SK-N-SH treated with all-trans-retinoic acid at 6 μM for 48 hours (cell line): ENCODE measurements at regions not wholly inside any gene's neighbourhood (a gene's known extent, or its start where the extent isn't known, plus 50 kb on each side); places are given as distances from the start of the nearest gene placed in this dataset.

Experiments used
- ATAC-seq: fragments of 200-7000 bp; cut with Tn5 transposase; 3 replicates; pipeline ENCODE4 v1.9.1; 2020; ENCODE audit warnings: mild to moderate bottlenecking, moderate library complexity
- ARNTL ChIP-seq: fragments of 450-650 bp; formaldehyde crosslinking; IDR thresholded peaks from 2 replicates; pipeline ENCODE4 v1.5.0; 2020; ENCODE audit warnings: low read depth, mild to moderate bottlenecking, moderate library complexity, borderline replicate concordance
- BACH2 ChIP-seq: fragments of 250-450 bp; sonication (Bioruptor Pico); IDR thresholded peaks from 2 replicates; pipeline ENCODE4 v1.9.0; 2021; ENCODE audit warnings: mild to moderate bottlenecking, borderline replicate concordance
- CSDC2 ChIP-seq: fragments of 250-450 bp; sonication (Bioruptor Pico); IDR thresholded peaks from 2 replicates; pipeline ENCODE4 v1.5.0; 2020; ENCODE audit warnings: mild to moderate bottlenecking, moderate library complexity
- ESRRG ChIP-seq: fragments of 250-450 bp; sonication (Bioruptor Pico); IDR thresholded peaks from 2 replicates; pipeline ENCODE4 v1.6.1; 2021; ENCODE audit warnings: mild to moderate bottlenecking
- GLIS3 ChIP-seq: fragments of 250-450 bp; sonication (Bioruptor Pico); IDR thresholded peaks from 2 replicates; pipeline ENCODE4 v1.5.0; 2020; ENCODE audit warnings: mild to moderate bottlenecking, moderate library complexity
- ISL1 ChIP-seq: fragments of 250-450 bp; sonication (Bioruptor Pico); IDR thresholded peaks from 2 replicates; pipeline ENCODE4 v2.1.2; 2022; ENCODE audit warnings: mild to moderate bottlenecking, moderate library complexity
- OSR1 ChIP-seq: fragments of 250-450 bp; sonication (Bioruptor Pico); IDR thresholded peaks from 2 replicates; pipeline ENCODE4 v1.8.0; 2022; ENCODE audit warnings: moderate library complexity, mild to moderate bottlenecking, inconsistent platforms
- PPARA ChIP-seq: fragments of 250-450 bp; sonication (Bioruptor Pico); IDR thresholded peaks from 2 replicates; pipeline ENCODE4 v1.5.0; 2020; ENCODE audit warnings: mild to moderate bottlenecking, borderline replicate concordance
- RARB ChIP-seq: fragments of 250-450 bp; sonication (Bioruptor Pico); IDR thresholded peaks from 2 replicates; pipeline ENCODE4 v1.8.0; 2021; ENCODE audit warnings: mild to moderate bottlenecking, moderate library complexity
- SNAI2 ChIP-seq: fragments of 250-450 bp; sonication (Bioruptor Pico); IDR thresholded peaks from 2 replicates; pipeline ENCODE4 v1.5.0; 2020; ENCODE audit warnings: mild to moderate bottlenecking, moderate library complexity
- TCF4 ChIP-seq: fragments of 250-450 bp; sonication (Bioruptor Pico); IDR thresholded peaks from 2 replicates; pipeline ENCODE4 v1.8.0; 2021; ENCODE audit warnings: mild to moderate bottlenecking, moderate library complexity, borderline replicate concordance
- TOX ChIP-seq: fragments of 250-450 bp; sonication (Bioruptor Pico); IDR thresholded peaks from 2 replicates; pipeline ENCODE4 v1.8.0; 2021; ENCODE audit warnings: mild to moderate bottlenecking, moderate library complexity, borderline replicate concordance
- ZC3H10 ChIP-seq: fragments of 250-450 bp; sonication (Bioruptor Pico); IDR thresholded peaks from 2 replicates; pipeline ENCODE4 v1.5.1; 2021; ENCODE audit warnings: mild to moderate bottlenecking, moderate library complexity
- ZFP3 ChIP-seq: fragments of 250-450 bp; sonication (Bioruptor Pico); IDR thresholded peaks from 2 replicates; pipeline ENCODE4 v1.5.0; 2020; ENCODE audit warnings: mild to moderate bottlenecking, moderate library complexity
- ZFP30 ChIP-seq: fragments of 450-650 bp; formaldehyde crosslinking; IDR thresholded peaks from 2 replicates; pipeline ENCODE4 v1.5.0; 2022; ENCODE audit warnings: mild to moderate bottlenecking, moderate library complexity
- ZNF565 ChIP-seq: fragments of 450-650 bp; formaldehyde crosslinking; conservative IDR thresholded peaks from 2 replicates; pipeline ENCODE4 v1.5.0; 2020; ENCODE audit warnings: low read depth, mild to moderate bottlenecking, moderate library complexity
- ZNF70 ChIP-seq: fragments of 450-650 bp; formaldehyde crosslinking; IDR thresholded peaks from 2 replicates; pipeline ENCODE4 v1.5.0; 2020; ENCODE audit warnings: mild to moderate bottlenecking, moderate library complexity
- TF ChIP-seq, protein P1 (sequence below): fragments of 250-450 bp; sonication (Bioruptor Pico); IDR thresholded peaks from 2 replicates; pipeline ENCODE4 v1.5.0; 2020; ENCODE audit warnings: mild to moderate bottlenecking, moderate library complexity
- TF ChIP-seq, protein P2 (sequence below): fragments of 250-450 bp; sonication (Bioruptor Pico); IDR thresholded peaks from 2 replicates; pipeline ENCODE4 v1.8.0; 2020; ENCODE audit warnings: mild to moderate bottlenecking, moderate library complexity, borderline replicate concordance
- TF ChIP-seq, protein P3 (sequence below): fragments of 250-450 bp; sonication (Bioruptor Pico); IDR thresholded peaks from 2 replicates; pipeline ENCODE4 v1.5.1; 2021; ENCODE audit warnings: mild to moderate bottlenecking, moderate library complexity
- TF ChIP-seq, protein P4 (sequence below): fragments of 250-450 bp; sonication (Bioruptor Pico); IDR thresholded peaks from 2 replicates; pipeline ENCODE4 v1.5.1; 2020; ENCODE audit warnings: low read depth, mild to moderate bottlenecking, moderate library complexity
- TF ChIP-seq, protein P5 (sequence below): fragments of 250-450 bp; sonication (Bioruptor Pico); IDR thresholded peaks from 2 replicates; pipeline ENCODE4 v1.8.0; 2021; ENCODE audit warnings: low read depth, mild to moderate bottlenecking, moderate library complexity, borderline replicate concordance

DNA sequence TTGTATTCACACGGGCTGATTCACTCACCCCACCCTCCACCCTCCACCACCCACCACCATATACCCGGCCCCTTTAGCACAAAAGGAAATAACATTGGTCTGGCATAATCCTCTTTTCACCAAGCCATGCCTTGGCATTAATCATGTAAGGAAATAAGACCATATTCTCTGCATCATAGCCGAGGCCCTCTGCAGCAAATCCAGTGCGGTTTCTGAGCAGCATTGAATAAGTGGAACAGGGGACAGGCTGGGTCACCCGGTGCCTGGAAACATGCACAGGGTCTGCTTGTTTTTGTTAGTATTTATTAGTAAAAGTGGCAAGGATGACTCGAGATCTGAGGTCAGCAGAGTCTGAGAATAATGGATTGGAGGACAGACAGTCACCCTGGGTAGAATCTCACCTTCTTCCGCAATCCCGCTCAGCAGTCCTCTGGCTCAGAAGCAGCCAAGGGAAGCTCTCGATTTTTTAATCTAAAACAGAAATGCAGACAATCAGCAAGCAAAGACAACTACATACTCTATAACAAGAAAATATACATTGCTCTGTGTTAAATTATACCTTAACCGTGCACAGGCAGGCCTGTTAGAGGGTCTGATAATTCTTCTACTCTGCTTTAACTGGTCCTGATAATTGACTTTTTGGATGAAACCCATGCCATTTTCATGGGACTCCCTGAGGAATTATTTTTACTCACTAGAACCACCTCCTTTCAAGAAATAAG, 52.4 kb upstream of the CDC42BPA start:
- TF ChIP-seq ARNTL (no peak), PPARA (CRISPR knock-in tag) (no peak), ZFP30 (CRISPR knock-in tag) (no peak), ISL1 (CRISPR knock-in tag) (no peak), TOX (no peak), ZC3H10 (CRISPR knock-in tag) (no peak), RARB (no peak), ESRRG (CRISPR knock-in tag) (no peak), GLIS3 (no peak), ZNF70 (CRISPR knock-in tag) (no peak), CSDC2 (no peak), ZFP3 (CRISPR knock-in tag) (no peak), BACH2 (no peak), SNAI2 (CRISPR knock-in tag) (no peak), OSR1 (CRISPR knock-in tag) (no peak), ZNF565 (CRISPR knock-in tag) (no peak)
- TF ChIP-seq, protein P1, sequence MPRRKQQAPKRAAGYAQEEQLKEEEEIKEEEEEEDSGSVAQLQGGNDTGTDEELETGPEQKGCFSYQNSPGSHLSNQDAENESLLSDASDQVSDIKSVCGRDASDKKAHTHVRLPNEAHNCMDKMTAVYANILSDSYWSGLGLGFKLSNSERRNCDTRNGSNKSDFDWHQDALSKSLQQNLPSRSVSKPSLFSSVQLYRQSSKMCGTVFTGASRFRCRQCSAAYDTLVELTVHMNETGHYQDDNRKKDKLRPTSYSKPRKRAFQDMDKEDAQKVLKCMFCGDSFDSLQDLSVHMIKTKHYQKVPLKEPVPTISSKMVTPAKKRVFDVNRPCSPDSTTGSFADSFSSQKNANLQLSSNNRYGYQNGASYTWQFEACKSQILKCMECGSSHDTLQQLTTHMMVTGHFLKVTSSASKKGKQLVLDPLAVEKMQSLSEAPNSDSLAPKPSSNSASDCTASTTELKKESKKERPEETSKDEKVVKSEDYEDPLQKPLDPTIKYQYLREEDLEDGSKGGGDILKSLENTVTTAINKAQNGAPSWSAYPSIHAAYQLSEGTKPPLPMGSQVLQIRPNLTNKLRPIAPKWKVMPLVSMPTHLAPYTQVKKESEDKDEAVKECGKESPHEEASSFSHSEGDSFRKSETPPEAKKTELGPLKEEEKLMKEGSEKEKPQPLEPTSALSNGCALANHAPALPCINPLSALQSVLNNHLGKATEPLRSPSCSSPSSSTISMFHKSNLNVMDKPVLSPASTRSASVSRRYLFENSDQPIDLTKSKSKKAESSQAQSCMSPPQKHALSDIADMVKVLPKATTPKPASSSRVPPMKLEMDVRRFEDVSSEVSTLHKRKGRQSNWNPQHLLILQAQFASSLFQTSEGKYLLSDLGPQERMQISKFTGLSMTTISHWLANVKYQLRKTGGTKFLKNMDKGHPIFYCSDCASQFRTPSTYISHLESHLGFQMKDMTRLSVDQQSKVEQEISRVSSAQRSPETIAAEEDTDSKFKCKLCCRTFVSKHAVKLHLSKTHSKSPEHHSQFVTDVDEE (CRISPR knock-in tag), result no peak
- TF ChIP-seq, protein P2, sequence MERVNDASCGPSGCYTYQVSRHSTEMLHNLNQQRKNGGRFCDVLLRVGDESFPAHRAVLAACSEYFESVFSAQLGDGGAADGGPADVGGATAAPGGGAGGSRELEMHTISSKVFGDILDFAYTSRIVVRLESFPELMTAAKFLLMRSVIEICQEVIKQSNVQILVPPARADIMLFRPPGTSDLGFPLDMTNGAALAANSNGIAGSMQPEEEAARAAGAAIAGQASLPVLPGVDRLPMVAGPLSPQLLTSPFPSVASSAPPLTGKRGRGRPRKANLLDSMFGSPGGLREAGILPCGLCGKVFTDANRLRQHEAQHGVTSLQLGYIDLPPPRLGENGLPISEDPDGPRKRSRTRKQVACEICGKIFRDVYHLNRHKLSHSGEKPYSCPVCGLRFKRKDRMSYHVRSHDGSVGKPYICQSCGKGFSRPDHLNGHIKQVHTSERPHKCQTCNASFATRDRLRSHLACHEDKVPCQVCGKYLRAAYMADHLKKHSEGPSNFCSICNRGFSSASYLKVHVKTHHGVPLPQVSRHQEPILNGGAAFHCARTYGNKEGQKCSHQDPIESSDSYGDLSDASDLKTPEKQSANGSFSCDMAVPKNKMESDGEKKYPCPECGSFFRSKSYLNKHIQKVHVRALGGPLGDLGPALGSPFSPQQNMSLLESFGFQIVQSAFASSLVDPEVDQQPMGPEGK (CRISPR knock-in tag), result no peak
- TF ChIP-seq, protein P3, sequence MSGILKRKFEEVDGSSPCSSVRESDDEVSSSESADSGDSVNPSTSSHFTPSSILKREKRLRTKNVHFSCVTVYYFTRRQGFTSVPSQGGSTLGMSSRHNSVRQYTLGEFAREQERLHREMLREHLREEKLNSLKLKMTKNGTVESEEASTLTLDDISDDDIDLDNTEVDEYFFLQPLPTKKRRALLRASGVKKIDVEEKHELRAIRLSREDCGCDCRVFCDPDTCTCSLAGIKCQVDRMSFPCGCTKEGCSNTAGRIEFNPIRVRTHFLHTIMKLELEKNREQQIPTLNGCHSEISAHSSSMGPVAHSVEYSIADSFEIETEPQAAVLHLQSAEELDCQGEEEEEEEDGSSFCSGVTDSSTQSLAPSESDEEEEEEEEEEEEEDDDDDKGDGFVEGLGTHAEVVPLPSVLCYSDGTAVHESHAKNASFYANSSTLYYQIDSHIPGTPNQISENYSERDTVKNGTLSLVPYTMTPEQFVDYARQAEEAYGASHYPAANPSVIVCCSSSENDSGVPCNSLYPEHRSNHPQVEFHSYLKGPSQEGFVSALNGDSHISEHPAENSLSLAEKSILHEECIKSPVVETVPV (CRISPR knock-in tag), result no peak
- TF ChIP-seq, protein P4, sequence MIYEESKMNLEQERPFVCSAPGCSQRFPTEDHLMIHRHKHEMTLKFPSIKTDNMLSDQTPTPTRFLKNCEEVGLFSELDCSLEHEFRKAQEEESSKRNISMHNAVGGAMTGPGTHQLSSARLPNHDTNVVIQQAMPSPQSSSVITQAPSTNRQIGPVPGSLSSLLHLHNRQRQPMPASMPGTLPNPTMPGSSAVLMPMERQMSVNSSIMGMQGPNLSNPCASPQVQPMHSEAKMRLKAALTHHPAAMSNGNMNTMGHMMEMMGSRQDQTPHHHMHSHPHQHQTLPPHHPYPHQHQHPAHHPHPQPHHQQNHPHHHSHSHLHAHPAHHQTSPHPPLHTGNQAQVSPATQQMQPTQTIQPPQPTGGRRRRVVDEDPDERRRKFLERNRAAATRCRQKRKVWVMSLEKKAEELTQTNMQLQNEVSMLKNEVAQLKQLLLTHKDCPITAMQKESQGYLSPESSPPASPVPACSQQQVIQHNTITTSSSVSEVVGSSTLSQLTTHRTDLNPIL (CRISPR knock-in tag), result no peak
- peak; percentile 32; the same call in 2 of the 3 replicates for ATAC-seq

DNA sequence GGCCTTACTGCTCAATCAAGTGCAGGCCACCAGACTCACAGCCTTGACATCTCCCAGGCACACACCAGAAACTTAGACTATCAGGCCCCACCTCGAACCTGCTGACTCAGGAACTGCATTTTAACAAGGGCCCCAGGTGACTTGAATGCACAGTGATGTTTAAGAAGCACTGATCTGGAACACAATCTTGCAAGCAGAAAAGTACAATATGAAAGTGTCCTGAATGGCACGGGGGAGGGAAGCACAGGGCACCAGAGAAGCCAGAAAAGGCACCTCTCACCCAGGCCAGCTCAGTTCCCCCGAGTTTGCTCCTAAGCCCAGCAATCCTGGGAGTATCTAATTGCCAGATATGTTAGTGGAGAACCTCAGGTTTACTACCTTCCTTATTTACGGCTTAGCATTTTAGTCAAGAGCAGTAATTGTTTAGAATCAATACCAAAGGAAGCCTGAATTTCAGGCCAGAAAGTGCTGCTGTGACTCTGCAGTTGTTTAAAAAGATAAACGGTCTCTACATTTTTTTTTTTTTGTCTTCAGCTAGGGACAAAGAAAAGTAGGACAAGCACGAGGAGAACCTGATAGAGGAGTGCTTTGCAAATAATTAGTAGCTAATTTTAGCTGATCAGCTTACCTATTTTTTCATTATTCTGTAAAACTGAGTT, 50.9 kb upstream of the CDC42BPA start:
- TF ChIP-seq ZC3H10 (CRISPR knock-in tag) (no peak), TOX (no peak), RARB (no peak), ZFP3 (CRISPR knock-in tag) (no peak), TCF4 (CRISPR knock-in tag) (no peak), CSDC2 (no peak), GLIS3 (no peak), ISL1 (CRISPR knock-in tag) (no peak), BACH2 (no peak), ARNTL (no peak), OSR1 (CRISPR knock-in tag) (no peak), ZNF70 (CRISPR knock-in tag) (no peak), SNAI2 (CRISPR knock-in tag) (no peak), ZNF565 (CRISPR knock-in tag) (no peak), ESRRG (CRISPR knock-in tag) (no peak), ZFP30 (CRISPR knock-in tag) (no peak)
- TF ChIP-seq, protein P5, sequence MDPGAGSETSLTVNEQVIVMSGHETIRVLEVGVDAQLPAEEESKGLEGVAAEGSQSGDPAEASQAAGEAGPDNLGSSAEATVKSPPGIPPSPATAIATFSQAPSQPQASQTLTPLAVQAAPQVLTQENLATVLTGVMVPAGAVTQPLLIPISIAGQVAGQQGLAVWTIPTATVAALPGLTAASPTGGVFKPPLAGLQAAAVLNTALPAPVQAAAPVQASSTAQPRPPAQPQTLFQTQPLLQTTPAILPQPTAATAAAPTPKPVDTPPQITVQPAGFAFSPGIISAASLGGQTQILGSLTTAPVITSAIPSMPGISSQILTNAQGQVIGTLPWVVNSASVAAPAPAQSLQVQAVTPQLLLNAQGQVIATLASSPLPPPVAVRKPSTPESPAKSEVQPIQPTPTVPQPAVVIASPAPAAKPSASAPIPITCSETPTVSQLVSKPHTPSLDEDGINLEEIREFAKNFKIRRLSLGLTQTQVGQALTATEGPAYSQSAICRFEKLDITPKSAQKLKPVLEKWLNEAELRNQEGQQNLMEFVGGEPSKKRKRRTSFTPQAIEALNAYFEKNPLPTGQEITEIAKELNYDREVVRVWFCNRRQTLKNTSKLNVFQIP (CRISPR knock-in tag), result no peak
- TF ChIP-seq, protein P1 (CRISPR knock-in tag), result no peak
- ATAC-seq, result no peak
